OCI-LY7 (cell line): ENCODE measurements at regions not wholly inside any gene's neighbourhood (a gene's known extent, or its start where the extent isn't known, plus 50 kb on each side); places are given as distances from the start of the nearest gene placed in this dataset.

Experiments used
- BruUV-seq: library from RNA; stranded (reverse); fragments of 400-500 nt; replicated peaks from 2 replicates; lab custom pipeline; 2021; lab: Mats Ljungman, UMichigan
- CTCF ChIA-PET: fragments of 300-600 bp; sonication (Branson Sonifier 250); formaldehyde crosslinking; loops from one replicate; lab custom pipeline; 2022; ENCODE audit warnings: antibody characterized with exemption; ENCODE audit not compliant: unreplicated experiment; lab: Charles Lee
- POLR2A ChIA-PET: fragments of 300-600 bp; sonication (Branson Sonifier 250); formaldehyde crosslinking; loops from one replicate; lab custom pipeline; 2022; ENCODE audit warnings: antibody characterized with exemption; lab: Charles Lee
- DNase-seq: peaks from one replicate; pipeline ENCODE4 v3.0.0-alpha.2; 2015; ENCODE audit warnings: low spot score
- H2AFZ ChIP-seq: fragments of 200-600 bp; sonication (generic), shearing (Covaris generic); 2 replicates; pipeline ENCODE4 v1.6.1; 2014; ENCODE audit warnings: mild to moderate bottlenecking, antibody characterized with exemption, low read length, moderate library complexity
- H3K27ac ChIP-seq: fragments of 200-600 bp; sonication (generic); 2 replicates; pipeline ENCODE4 v1.5.1; 2014; ENCODE audit warnings: mixed run types, low read depth, mild to moderate bottlenecking, moderate library complexity, low read length, inconsistent platforms; ENCODE audit not compliant: poor library complexity, severe bottlenecking
- H3K36me3 ChIP-seq: fragments of 200-600 bp; sonication (generic); 2 replicates; pipeline ENCODE4 v1.6.1; 2014; ENCODE audit warnings: mild to moderate bottlenecking, antibody characterized with exemption, low read length, moderate library complexity, mixed read lengths; ENCODE audit not compliant: insufficient read depth
- H3K4me1 ChIP-seq: fragments of 200-600 bp; sonication (generic); 2 replicates; pipeline ENCODE4 v1.5.1; 2014; ENCODE audit warnings: mild to moderate bottlenecking, low read length; ENCODE audit not compliant: insufficient read depth, poor library complexity, severe bottlenecking
- H3K4me2 ChIP-seq: fragments of 200-600 bp; sonication (generic); 2 replicates; pipeline ENCODE4 v1.6.1; 2014; ENCODE audit warnings: mild to moderate bottlenecking, low read length
- H3K4me3 ChIP-seq: fragments of 200-600 bp; sonication (generic); 2 replicates; pipeline ENCODE4 v1.5.1; 2014; ENCODE audit warnings: mild to moderate bottlenecking, low read depth, low read length; ENCODE audit not compliant: poor library complexity, severe bottlenecking
- H3K79me2 ChIP-seq: fragments of 200-600 bp; sonication (generic); 2 replicates; pipeline ENCODE4 v1.6.1; 2016; ENCODE audit warnings: low read depth, mild to moderate bottlenecking, low read length, moderate library complexity, mixed read lengths; ENCODE audit not compliant: insufficient read depth
- H3K9me2 ChIP-seq: fragments of 200-600 bp; sonication (generic); 2 replicates; pipeline ENCODE4 v1.6.1; 2016; ENCODE audit warnings: mild to moderate bottlenecking, low read length, mixed read lengths; ENCODE audit not compliant: insufficient read depth
- H3K9me3 ChIP-seq: fragments of 200-600 bp; sonication (generic); 2 replicates; pipeline ENCODE4 v1.6.1; 2014; ENCODE audit warnings: mild to moderate bottlenecking, mixed run types, low read length, mixed read lengths
- H4K20me1 ChIP-seq: fragments of 200-600 bp; sonication (generic); 2 replicates; pipeline ENCODE4 v1.6.1; 2014; ENCODE audit warnings: mild to moderate bottlenecking, antibody characterized with exemption, low read length, moderate library complexity, mixed read lengths; ENCODE audit not compliant: insufficient read depth
- CTCF ChIP-seq: fragments of 200-600 bp; sonication (generic); conservative IDR thresholded peaks from 2 replicates; pipeline ENCODE4 v1.5.1; 2014; ENCODE audit warnings: mild to moderate bottlenecking, antibody characterized with exemption, low read length, moderate library complexity, mixed read lengths
- EZH2phosphoT487 ChIP-seq: fragments of 200-600 bp; sonication (generic); IDR thresholded peaks from 2 replicates; pipeline ENCODE4 v1.6.1; 2018; ENCODE audit warnings: low read depth, borderline replicate concordance, mild to moderate bottlenecking, mixed run types, antibody characterized with exemption, low read length, moderate library complexity, mixed read lengths
- intact Hi-C: fragments of 100-400 bp; cut with micrococcal nuclease; formaldehyde crosslinking; loops from one replicate; pipeline ENCODE4 v1.10.0; 2022; ENCODE audit not compliant: unreplicated experiment

- no TSS peak for BruUV-seq
Observed at GRCh38 chr12:73951956-73952703, 585.5 kb upstream of the ATXN7L3B start.

GRCh38 chr12:73964641-73965040 lies 573.0 kb upstream of the ATXN7L3B start:
- intact Hi-C loops: no loop called here
- no peaks in the 10 kb centered on the region for H3K4me1 ChIP-seq
- H3K9me2 ChIP-seq: no peaks in the 10 kb centered on the region
- H3K4me3 ChIP-seq: no peak overlapping the region
- ChIA-PET POLR2A (interaction anchor here (0.6 kb wide), 1 partner anchor 797 kb away, joined by 3 read pairs; no protein-coding TSS in a partner anchor), CTCF (no interaction called here)
- H2AFZ ChIP-seq: no peak overlapping the region
- TF ChIP-seq EZH2phosphoT487 (no peak), CTCF (no peak)
- no peaks in the 10 kb centered on the region for H3K79me2 ChIP-seq
- BruUV-seq: no TSS peak
- no peak overlapping the region for H3K27ac ChIP-seq
- DNase-seq: no peak
- no peaks in the 10 kb centered on the region for H3K36me3 ChIP-seq
- no peaks in the 10 kb centered on the region for H3K9me3 ChIP-seq
- H4K20me1 ChIP-seq: no peaks in the 10 kb centered on the region
- H3K4me2 ChIP-seq: no peak overlapping the region

More at GRCh38 chr12:73951956-73952703, 585.5 kb upstream of the ATXN7L3B start:
- CTCF ChIA-PET: no interaction called here
- Histone ChIP-seq H3K9me3 (no peaks in the 10 kb centered on the region), H3K4me1 (peaks cover 20% of the 10 kb centered on the region), H3K27ac (peak overlapping the region; percentile 42), H3K4me3 (no peak overlapping the region), H3K79me2 (no peaks in the 10 kb centered on the region), H4K20me1 (no peaks in the 10 kb centered on the region), H3K9me2 (no peaks in the 10 kb centered on the region), H3K4me2 (peak overlapping the region; percentile 40), H2AFZ (peak overlapping the region; percentile 44), H3K36me3 (no peaks in the 10 kb centered on the region)
- no peak for TF ChIP-seq EZH2phosphoT487
- no peak for TF ChIP-seq CTCF
- peak; percentile 55 for DNase-seq
- intact Hi-C loops: loop anchor here (5.0 kb wide), 1 partner anchor 585 kb away; the partner anchor contains the start of gene ATXN7L3B
- POLR2A ChIA-PET: no interaction called here

GRCh38 chr12:73973486-73973885 lies 564.1 kb upstream of the ATXN7L3B start:
- no TSS peak for BruUV-seq
- no peaks in the 10 kb centered on the region for H3K4me1 ChIP-seq
- intact Hi-C loops: no loop called here
- no peaks in the 10 kb centered on the region for H3K36me3 ChIP-seq
- no peaks in the 10 kb centered on the region for H3K79me2 ChIP-seq
- H3K4me2 ChIP-seq: no peak overlapping the region
- no peaks in the 10 kb centered on the region for H3K9me2 ChIP-seq
- TF ChIP-seq EZH2phosphoT487 (no peak), CTCF (no peak)
- no peaks in the 10 kb centered on the region for H4K20me1 ChIP-seq
- H3K27ac ChIP-seq: no peak overlapping the region
- no peak overlapping the region for H3K4me3 ChIP-seq
- DNase-seq: no peak
- ChIA-PET POLR2A (interaction anchor here (0.6 to 0.7 kb wide), 3 partner anchors 45 to 1581 kb away, joined by 3 read pairs; no protein-coding TSS in a partner anchor), CTCF (no interaction called here)
- no peaks in the 10 kb centered on the region for H3K9me3 ChIP-seq
- H2AFZ ChIP-seq: no peak overlapping the region
